CD14-positive monocyte (primary cell): ENCODE measurements at regions not wholly inside any gene's neighbourhood (a gene's known extent, or its start where the extent isn't known, plus 50 kb on each side); places are given as distances from the start of the nearest gene placed in this dataset.

Experiments used
- DNase-seq, 3 donors: peaks; one replicate each; pipeline ENCODE4 v3.0.0-alpha.2; 2011 to 2022
- H2AFZ ChIP-seq: 2 replicates; pipeline ENCODE4 v1.6.0; 2012; ENCODE audit warnings: mild to moderate bottlenecking, low read depth, low read length, inconsistent platforms; ENCODE audit not compliant: insufficient read depth, poor library complexity, severe bottlenecking
- H3K27ac ChIP-seq, 2 donors: 1 replicate in 1 of 2; 2 replicates in 1 of 2; pipeline ENCODE4 v1.5.1; 2012 to 2013; ENCODE audit warnings: low read length in 2 of 2, control low read depth in 1 of 2, inconsistent platforms in 1 of 2, low read depth in 1 of 2, mild to moderate bottlenecking in 1 of 2
- H3K27me3 ChIP-seq, 2 donors: one replicate each; pipeline versions ENCODE4 v1.6.0 to v1.6.1; 2011 to 2013; ENCODE audit warnings: low read length in 2 of 2; ENCODE audit not compliant: control insufficient read depth in 2 of 2, insufficient read depth in 2 of 2
- H3K36me3 ChIP-seq, 2 donors: replicated peaks in 1 of 2; 1 replicate in 1 of 2; 2 replicates in 1 of 2; pipeline versions ENCODE4 v1.5.1 to v1.6.1; 2012 to 2013; ENCODE audit warnings: low read length in 2 of 2, control low read depth in 1 of 2, inconsistent platforms in 1 of 2, mild to moderate bottlenecking in 1 of 2; ENCODE audit not compliant: insufficient read depth in 2 of 2, control insufficient read depth in 1 of 2
- H3K4me1 ChIP-seq, 2 donors: 1 replicate in 1 of 2; 2 replicates in 1 of 2; pipeline versions ENCODE4 v1.5.1 to v1.6.1; 2012 to 2013; ENCODE audit warnings: low read length in 2 of 2, control low read depth in 1 of 2, inconsistent platforms in 1 of 2, mild to moderate bottlenecking in 1 of 2, moderate library complexity in 1 of 2; ENCODE audit not compliant: insufficient read depth in 2 of 2, control insufficient read depth in 1 of 2
- H3K4me2 ChIP-seq: replicated peaks from 2 replicates; pipeline ENCODE3; 2012; ENCODE audit warnings: low read length, moderate library complexity, mild to moderate bottlenecking; ENCODE audit not compliant: poor library complexity, severe bottlenecking; ENCODE audit errors: extremely low read depth
- H3K4me3 ChIP-seq, 3 experiments: fragments of 200-600 bp in 1 of 3; sonication (generic) in 1 of 3; replicated peaks in 1 of 3; 1 replicate in 2 of 3; 2 replicates in 1 of 3; pipeline ENCODE4 v1.5.1; 2011 to 2013; ENCODE audit warnings: low read length in 3 of 3, mild to moderate bottlenecking in 3 of 3, control low read depth in 2 of 3, low read depth in 2 of 3, inconsistent platforms in 1 of 3, moderate library complexity in 1 of 3
- H3K79me2 ChIP-seq: 2 replicates; pipeline ENCODE4 v1.6.0; 2012; ENCODE audit warnings: mild to moderate bottlenecking, control low read depth, inconsistent platforms, low read length, moderate library complexity; ENCODE audit not compliant: insufficient read depth
- H3K9ac ChIP-seq: 2 replicates; pipeline ENCODE4 v1.6.0; 2017; ENCODE audit warnings: low read length, mild to moderate bottlenecking; ENCODE audit not compliant: insufficient read depth, poor library complexity, severe bottlenecking
- H3K9me3 ChIP-seq, 2 donors: replicated peaks in 1 of 2; 1 replicate in 1 of 2; 2 replicates in 1 of 2; pipeline versions ENCODE4 v1.5.1 to v1.6.1; 2012 to 2013; ENCODE audit warnings: low read length in 2 of 2, control low read depth in 1 of 2; ENCODE audit not compliant: control insufficient read depth in 1 of 2, insufficient read depth in 1 of 2
- H4K20me1 ChIP-seq: 2 replicates; pipeline ENCODE4 v1.6.0; 2012; ENCODE audit warnings: mild to moderate bottlenecking, low read length, control low read depth, moderate library complexity; ENCODE audit not compliant: insufficient read depth
- H3K27ac Mint-ChIP-seq, 7 donors: one replicate each; pipeline ENCODE4 v1.8.0; 2020; ENCODE audit warnings: mild to moderate bottlenecking in 7 of 7, mixed read lengths in 7 of 7, moderate library complexity in 6 of 7, inconsistent platforms in 2 of 7
- H3K27me3 Mint-ChIP-seq, 3 donors: one replicate each; pipeline ENCODE4 v1.8.0; 2021 to 2022; ENCODE audit warnings: low read depth in 3 of 3, mild to moderate bottlenecking in 3 of 3, mixed read lengths in 3 of 3, moderate library complexity in 3 of 3, inconsistent platforms in 1 of 3
- H3K36me3 Mint-ChIP-seq, 2 donors: one replicate each; pipeline ENCODE4 v1.8.0; 2020; ENCODE audit warnings: mixed read lengths in 2 of 2, inconsistent platforms in 1 of 2, mild to moderate bottlenecking in 1 of 2
- H3K4me1 Mint-ChIP-seq: one replicate; pipeline ENCODE4 v1.8.0; 2020; ENCODE audit warnings: mild to moderate bottlenecking, mixed read lengths
- H3K4me3 Mint-ChIP-seq, 2 donors: one replicate each; pipeline ENCODE4 v1.8.0; 2020; ENCODE audit warnings: mild to moderate bottlenecking in 2 of 2, mixed read lengths in 2 of 2, moderate library complexity in 1 of 2
- H3K9me3 Mint-ChIP-seq, 7 donors: one replicate each; pipeline ENCODE4 v1.8.0; 2020 to 2022; ENCODE audit warnings: mixed read lengths in 7 of 7, mild to moderate bottlenecking in 6 of 7, moderate library complexity in 6 of 7, inconsistent platforms in 2 of 7
- intact Hi-C, 2 donors: fragments of 100-400 bp; cut with micrococcal nuclease; formaldehyde crosslinking; loops; one replicate each; pipeline versions ENCODE4 v1.15.0 to v1.15.1; 2023
- TF ChIP-seq, protein P1 (sequence below): fragments of 200-600 bp; IDR thresholded peaks from one replicate; pipeline ENCODE4 v1.8.0; 2022; ENCODE audit warnings: antibody characterized with exemption, mild to moderate bottlenecking

DNA sequence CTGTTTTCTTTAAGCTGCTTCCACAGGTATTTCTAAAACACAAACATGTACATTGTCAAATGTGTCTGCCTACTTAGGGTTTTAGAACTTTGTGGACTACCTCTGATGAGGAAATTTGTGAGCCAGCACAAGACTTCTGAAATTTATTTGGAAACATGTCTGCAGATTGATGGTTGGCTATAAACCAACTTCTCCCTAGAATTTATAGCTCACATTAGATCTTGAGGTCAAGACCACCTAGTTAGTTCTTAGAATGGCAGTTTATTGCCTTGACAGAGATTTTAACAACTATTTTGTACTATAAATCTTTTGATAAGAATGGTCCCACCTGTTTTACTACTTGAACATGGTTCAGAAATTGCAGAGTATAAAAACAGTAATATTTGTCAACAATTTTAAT lies 72.7 kb upstream of the AADAT start:
- TF ChIP-seq, protein P1, sequence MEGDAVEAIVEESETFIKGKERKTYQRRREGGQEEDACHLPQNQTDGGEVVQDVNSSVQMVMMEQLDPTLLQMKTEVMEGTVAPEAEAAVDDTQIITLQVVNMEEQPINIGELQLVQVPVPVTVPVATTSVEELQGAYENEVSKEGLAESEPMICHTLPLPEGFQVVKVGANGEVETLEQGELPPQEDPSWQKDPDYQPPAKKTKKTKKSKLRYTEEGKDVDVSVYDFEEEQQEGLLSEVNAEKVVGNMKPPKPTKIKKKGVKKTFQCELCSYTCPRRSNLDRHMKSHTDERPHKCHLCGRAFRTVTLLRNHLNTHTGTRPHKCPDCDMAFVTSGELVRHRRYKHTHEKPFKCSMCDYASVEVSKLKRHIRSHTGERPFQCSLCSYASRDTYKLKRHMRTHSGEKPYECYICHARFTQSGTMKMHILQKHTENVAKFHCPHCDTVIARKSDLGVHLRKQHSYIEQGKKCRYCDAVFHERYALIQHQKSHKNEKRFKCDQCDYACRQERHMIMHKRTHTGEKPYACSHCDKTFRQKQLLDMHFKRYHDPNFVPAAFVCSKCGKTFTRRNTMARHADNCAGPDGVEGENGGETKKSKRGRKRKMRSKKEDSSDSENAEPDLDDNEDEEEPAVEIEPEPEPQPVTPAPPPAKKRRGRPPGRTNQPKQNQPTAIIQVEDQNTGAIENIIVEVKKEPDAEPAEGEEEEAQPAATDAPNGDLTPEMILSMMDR: no peak
- H3K4me2 ChIP-seq: no peak overlapping the region
- no peaks in the 10 kb centered on the region for H3K36me3 ChIP-seq
- no peaks in the 10 kb centered on the region for H3K4me1 ChIP-seq
- Mint-ChIP-seq H3K27ac (no peak overlapping the region), H3K4me3 (no peak overlapping the region), H3K4me1 (no peaks in the 10 kb centered on the region), H3K36me3 (no peaks in the 10 kb centered on the region), H3K27me3 (no peaks in the 10 kb centered on the region), H3K9me3 (peaks cover 6 to 18% (median 15%) of the 10 kb centered on the region in 7 donors)
- no peak for DNase-seq
- peaks cover 10 to 12% of the 10 kb centered on the region in 2 donors for H3K9me3 ChIP-seq
- H2AFZ ChIP-seq: no peak overlapping the region
- H3K79me2 ChIP-seq: no peaks in the 10 kb centered on the region
- no peak overlapping the region for H3K4me3 ChIP-seq
- intact Hi-C loops: no loop called here
- H4K20me1 ChIP-seq: no peaks in the 10 kb centered on the region
- H3K27me3 ChIP-seq: no peaks in the 10 kb centered on the region
- no peak overlapping the region for H3K27ac ChIP-seq
- no peak overlapping the region for H3K9ac ChIP-seq

GRCh38 chr4:170157670-170158069 lies 67.9 kb upstream of the AADAT start:
- Histone ChIP-seq H3K36me3 (no peaks in the 10 kb centered on the region), H3K4me3 (no peak overlapping the region), H3K4me2 (no peak overlapping the region), H3K9me3 (peaks cover 7% of the 10 kb centered on the region in 2 donors), H2AFZ (no peak overlapping the region), H3K79me2 (no peaks in the 10 kb centered on the region), H4K20me1 (no peaks in the 10 kb centered on the region), H3K9ac (no peak overlapping the region), H3K27ac (no peak overlapping the region), H3K27me3 (no peaks in the 10 kb centered on the region), H3K4me1 (no peaks in the 10 kb centered on the region)
- no peak overlapping the region for H3K27ac Mint-ChIP-seq
- H3K9me3 Mint-ChIP-seq: peaks cover 0 to 11% (median 7%) of the 10 kb centered on the region in 7 donors
- TF ChIP-seq, protein P1: no peak
- H3K36me3 Mint-ChIP-seq: no peaks in the 10 kb centered on the region
- intact Hi-C loops: no loop called here
- DNase-seq: no peak
- peaks cover 0 to 3% (median 1%) of the 10 kb centered on the region in 3 donors for H3K27me3 Mint-ChIP-seq
- no peaks in the 10 kb centered on the region for H3K4me1 Mint-ChIP-seq
- no peak overlapping the region for H3K4me3 Mint-ChIP-seq
